T1000 (cell line): ENCODE measurements at regions not wholly inside any gene's neighbourhood (a gene's known extent, or its start where the extent isn't known, plus 50 kb on each side); places are given as distances from the start of the nearest gene placed in this dataset.
"Not testable (repeated sequence)": the region's sequence is repeated elsewhere in the genome, so short reads cannot be mapped to it uniquely, and the experiment has no call there.

ENCODE experiments used
- DNase-seq: peaks from one replicate; lab custom pipeline; 2025; ENCODE audit warnings: mixed read lengths; lab: John Stamatoyannopoulos, UW

DNA sequence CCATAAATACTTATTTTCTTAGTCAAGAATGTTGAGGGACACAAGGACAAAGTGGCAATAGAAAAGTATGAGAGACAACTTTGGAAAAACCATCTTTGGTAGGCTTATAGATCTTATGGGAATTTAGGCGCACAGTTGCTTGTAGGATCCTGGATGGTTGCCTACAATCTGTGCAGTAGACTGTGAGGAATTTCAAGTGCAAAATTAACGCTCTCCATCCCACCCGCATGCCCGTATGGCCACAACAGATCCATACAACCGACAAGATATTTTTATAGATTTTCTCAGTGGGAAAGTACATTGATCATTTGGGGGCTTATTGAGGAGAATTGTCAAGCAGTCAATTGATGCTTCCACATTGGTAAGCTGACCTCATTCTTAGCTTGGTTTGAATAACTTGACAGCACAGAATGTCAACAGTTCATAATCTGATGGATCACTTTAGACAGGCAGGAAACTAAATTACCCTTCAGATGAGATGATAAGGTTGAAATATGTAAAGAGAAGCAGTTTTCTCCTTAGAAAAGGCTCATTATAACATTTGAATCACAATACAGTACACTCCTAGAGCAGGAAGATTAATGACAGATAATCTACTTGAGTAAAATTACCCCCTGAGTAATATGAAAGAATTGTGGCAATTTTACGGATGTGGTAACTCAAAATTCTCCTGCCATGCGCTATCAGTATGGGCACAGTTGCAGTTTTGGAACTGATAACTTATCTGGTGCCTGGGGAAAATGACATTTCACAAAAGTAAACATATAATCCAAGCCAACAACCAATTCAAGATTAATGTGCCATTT lies 479.7 kb downstream of the KIF20B start:
- DNase-seq = no peak

DNA sequence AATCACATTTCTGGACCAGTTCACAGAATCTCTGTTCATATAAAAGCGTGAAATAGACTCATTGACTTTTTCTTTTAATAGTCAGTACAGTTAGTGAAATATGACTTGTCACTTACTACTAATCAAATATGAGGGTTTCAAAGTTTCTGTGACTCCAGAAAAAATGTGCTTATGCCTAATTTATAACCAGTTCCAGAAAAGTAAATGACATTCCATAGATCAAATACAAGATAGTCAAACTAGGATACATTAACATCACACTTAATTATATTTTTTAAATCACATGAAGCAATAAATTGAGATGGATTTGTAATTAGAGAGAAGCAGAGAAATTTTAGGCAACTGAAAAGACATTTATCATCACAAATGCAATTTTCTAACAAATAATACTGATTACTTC lies 491.4 kb downstream of the KIF20B start:
- DNase-seq = no peak

- DNase-seq = no peak
Observed at GRCh38 chr10:90193240-90193985, 492.0 kb downstream of the KIF20B start.

DNA sequence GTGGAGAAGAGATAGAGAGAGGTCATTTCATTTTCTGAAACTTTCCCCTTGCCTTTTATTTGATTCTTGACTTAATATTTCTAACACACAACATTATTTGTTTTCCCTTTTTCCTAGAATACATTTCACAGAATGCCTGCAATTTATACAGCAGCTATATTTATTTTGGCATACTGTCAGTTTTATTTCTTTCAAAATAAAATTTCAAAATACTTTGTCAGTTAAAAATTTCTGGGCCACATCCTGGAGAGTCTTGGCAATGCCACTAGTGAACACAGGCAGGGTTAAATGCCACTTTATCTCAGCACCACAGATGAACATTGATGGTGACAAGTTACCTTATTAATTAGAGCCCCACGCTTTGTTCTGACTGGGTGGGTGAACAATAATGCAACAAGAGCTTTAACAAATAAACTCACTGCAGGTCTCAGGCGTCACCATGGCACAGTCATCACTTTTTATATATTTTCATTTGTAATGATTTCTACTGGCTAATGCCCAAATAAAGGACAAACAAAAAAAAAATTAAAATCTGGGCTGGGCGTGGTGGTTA lies 494.0 kb downstream of the KIF20B start:
- no peak for DNase-seq

DNA sequence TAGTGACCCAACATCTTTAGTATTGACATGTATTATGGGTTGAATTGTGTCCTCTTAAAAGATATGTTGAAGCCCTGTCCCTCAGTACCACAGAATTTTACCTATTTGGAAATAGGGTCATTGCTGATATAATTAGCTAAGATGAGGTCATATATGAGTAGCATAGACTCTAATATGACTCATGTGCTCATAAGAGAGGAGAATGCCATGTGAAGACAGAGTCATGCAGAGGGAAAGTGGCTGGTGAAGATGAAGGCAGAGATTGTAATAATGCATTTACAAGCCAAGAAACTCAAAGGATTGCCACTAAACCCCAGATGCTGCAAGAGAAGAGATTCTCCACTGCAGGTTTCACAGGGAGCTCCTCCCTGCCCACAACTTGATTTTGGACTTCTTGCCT lies 496.4 kb downstream of the KIF20B start:
- DNase-seq = peak; percentile 6

GRCh38 chr10:90199093-90199492 lies 497.7 kb downstream of the KIF20B start:
- DNase-seq = no peak

DNA sequence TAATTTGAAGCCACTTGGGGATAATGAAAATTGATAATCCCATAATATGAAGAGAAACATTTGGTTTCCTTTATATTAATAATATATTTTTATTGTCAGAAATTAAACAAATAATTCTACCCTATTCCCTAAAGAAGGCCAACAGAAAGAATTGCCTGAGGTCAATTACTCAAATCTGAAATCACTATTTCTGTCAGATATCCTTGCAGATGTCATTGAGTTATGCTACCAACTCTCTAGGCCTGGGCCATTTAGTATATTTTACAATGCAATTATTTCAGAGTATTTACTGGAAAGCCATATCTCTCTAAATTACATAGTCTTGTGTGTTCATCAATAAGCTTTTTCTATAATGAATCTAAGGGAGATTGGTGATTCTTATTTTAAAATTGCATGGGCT lies 498.1 kb downstream of the KIF20B start:
- no peak for DNase-seq

DNA sequence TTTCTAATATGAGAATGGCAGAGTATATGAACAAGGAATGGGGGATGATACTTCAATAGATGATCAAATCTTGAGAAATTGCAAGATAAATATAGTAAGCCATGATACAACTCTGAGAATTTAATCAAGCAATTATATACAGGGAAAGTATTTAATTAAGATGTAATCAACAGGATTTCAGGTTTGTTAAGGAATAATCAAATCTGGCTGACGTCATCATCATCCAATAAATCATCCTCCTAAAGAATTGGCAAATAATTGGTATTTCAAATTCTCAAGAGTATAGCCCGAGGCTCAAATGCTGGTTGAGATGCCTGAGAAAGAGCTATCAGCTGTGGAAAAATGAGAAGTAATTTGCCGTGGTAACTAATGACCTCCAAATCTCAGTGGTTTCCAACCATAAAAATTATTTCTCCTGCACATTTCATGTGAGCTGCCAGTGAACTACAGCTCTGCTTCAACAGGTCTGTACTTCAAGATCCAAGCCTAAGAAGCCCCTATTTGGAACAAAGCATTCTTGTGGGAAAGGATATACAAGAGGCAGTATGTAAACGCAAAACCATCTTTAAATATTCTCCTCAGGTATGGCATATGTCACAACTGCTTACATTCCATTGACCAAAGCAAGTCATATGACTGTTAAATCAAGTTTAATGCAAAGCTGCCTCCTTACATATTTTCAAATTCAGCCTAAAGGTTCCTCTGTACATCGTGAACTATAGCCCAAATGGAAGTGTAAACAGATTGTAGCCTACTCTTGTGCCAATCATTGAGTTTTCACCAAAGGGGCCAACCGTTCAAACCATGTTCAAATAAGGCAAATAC lies 503.0 kb downstream of the KIF20B start:
- DNase-seq = no peak

DNA sequence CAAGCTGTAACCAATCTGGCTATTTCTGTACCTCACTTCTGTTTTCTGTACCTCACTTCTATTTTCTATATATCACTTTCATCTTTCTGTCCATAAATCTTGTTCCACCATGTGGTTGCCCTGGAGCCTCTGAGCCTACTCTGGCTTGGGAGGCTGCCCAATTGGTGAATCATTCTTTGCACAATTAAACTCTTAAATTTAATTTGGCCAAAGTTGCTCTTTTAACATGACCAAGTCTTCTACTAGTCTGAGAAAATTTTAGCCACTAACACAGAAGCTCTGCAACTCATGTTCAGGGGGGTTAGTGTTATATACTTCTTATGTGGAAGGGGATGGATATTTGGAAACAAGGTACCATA lies 503.5 kb downstream of the KIF20B start:
- DNase-seq = peak; percentile 30

- no peak for DNase-seq
Observed at GRCh38 chr10:90205340-90205739, 503.9 kb downstream of the KIF20B start.

DNA sequence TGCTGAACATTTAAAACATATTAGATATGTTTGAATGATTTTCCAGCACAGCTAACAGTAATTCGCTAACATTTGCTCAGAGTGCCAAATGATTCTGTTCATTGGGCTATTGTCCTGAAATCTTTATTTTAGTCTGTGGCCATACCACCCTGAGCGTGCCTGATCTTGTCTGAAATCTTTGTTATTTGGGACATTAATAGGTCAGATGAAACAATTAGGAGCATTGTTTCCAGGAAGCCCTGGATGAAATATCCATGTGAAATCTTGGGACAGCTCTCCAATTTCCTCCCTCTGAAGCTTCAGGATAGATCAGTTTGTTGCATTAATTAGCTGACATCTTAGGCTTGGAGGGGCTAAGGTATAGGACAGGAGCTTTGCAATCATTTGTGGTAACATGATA lies 512.0 kb downstream of the KIF20B start:
- DNase-seq = no peak

GRCh38 chr10:90218846-90219245 lies 517.5 kb downstream of the KIF20B start:
- no peak for DNase-seq

DNA sequence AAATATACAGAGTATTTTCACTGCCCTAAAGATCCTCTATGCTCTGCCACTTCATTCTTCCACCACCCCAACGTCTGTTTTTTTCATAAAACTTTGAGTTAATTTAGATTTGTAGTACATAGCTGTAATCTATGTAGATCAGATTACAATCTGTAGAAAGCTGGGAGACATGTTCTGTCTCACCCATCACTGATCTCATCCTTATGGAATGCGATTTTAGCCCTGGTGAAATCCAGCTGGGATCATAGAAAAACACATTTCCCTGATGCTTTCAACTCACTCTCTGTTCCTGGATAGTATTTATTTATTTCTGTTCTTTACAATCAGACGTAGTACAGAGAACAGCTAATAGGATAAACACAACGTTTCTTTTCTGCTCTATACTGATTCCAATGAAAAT lies 521.0 kb downstream of the KIF20B start:
- DNase-seq = peak; percentile 41

- no peak for DNase-seq
Observed at GRCh38 chr10:90222939-90223338, 521.5 kb downstream of the KIF20B start.

DNA sequence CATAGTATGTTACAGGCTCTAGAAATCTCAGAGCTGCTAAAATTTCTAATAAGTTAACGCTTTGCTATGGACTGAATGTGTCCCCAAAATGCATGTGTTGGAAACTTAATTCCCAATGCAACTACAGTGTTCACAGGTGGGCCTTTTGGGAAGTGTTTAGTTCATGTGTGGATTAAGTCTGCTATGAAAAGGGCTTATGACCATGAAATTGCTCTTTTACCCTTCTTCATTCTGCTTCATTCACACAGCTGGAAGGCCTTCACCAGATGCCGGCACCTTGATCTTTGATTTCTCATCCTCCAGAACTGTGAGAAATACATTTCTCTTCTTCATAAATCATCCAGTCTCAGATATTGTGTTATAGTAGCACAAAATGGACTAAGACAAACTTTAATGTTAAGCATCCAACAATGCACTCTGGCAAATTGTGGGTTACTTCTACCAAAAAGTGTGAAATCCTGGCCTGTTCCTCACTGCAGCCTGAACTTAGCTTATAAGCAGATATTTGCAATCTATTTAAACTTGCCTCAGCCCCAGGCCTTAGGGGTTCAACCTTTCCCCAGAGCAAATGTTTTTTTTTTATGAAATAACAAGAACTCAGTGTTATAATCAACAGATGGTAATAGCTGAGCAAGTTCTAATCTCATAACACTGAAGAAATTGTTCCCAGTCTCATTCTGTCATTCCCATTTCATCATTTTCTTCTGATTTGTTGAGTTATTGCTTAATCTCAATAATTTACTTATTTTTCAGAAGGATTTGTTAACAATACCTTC lies 523.6 kb downstream of the KIF20B start:
- DNase-seq = no peak

GRCh38 chr10:90226517-90226916 lies 525.1 kb downstream of the KIF20B start:
- DNase-seq = no peak

- DNase-seq = peak; percentile 38
Observed at GRCh38 chr10:90227217-90227656, 525.8 kb downstream of the KIF20B start.

DNA sequence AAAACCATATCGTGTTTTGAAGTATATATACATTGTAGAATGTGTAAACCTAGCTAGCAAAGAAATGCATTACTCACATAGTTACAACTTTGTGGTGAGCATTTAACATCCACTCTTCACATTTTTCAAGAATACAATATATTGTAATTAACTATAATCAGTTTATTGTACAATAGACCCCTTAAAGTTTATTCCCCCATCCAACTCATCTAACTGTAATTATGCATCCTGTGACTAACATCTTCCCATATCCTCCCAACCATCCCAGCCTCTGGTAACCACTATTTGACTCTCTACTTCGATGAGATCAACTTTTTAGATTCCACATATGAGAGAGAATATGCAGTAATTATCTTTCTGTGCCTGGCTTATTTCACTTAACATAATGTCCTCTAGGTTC lies 526.4 kb downstream of the KIF20B start:
- no peak for DNase-seq

- no peak for DNase-seq
Observed at GRCh38 chr10:90229486-90229885, 528.1 kb downstream of the KIF20B start.

GRCh38 chr10:90233805-90234204 lies 532.4 kb downstream of the KIF20B start:
- not testable (repeated sequence) for DNase-seq

GRCh38 chr10:90245623-90246022 lies 544.2 kb downstream of the KIF20B start:
- no peak for DNase-seq
